C1 segment of cervical spinal cord (tissue), 14 donors: ENCODE measurements at regions not wholly inside any gene's neighbourhood (a gene's known extent, or its start where the extent isn't known, plus 50 kb on each side); places are given as distances from the start of the nearest gene placed in this dataset.

Experiments used
- DNase-seq, 14 donors: peaks; one replicate each; lab custom pipeline; 2025; lab: John Stamatoyannopoulos, UW

GRCh38 chr11:119886667-119887230 is 157.7 kb upstream of the NECTIN1 start:
- no peak for DNase-seq

GRCh38 chr11:119885861-119886567 is 157.0 kb upstream of the NECTIN1 start:
- DNase-seq, result no peak

- no peak for DNase-seq
Observed at GRCh38 chr11:119885067-119885466, 156.1 kb upstream of the NECTIN1 start.

GRCh38 chr11:119882316-119882715 is 153.3 kb upstream of the NECTIN1 start:
- DNase-seq, result no peak

GRCh38 chr11:119880873-119881272 is 151.9 kb upstream of the NECTIN1 start:
- no peak for DNase-seq

GRCh38 chr11:119880143-119880542 is 151.1 kb upstream of the NECTIN1 start:
- DNase-seq, result no peak

GRCh38 chr11:119878990-119879389 is 150.0 kb upstream of the NECTIN1 start:
- peak in 1 of 14 donors; percentile 7 for DNase-seq

- DNase-seq, result no peak
Observed at GRCh38 chr11:119876841-119877240, 147.8 kb upstream of the NECTIN1 start.

- no peak for DNase-seq
Observed at GRCh38 chr11:119875841-119876600, 147.0 kb upstream of the NECTIN1 start.

GRCh38 chr11:119874660-119875238 is 145.7 kb upstream of the NECTIN1 start:
- no peak for DNase-seq

GRCh38 chr11:119873761-119874421 is 144.9 kb upstream of the NECTIN1 start:
- DNase-seq, result no peak

- no peak for DNase-seq
Observed at GRCh38 chr11:119872611-119873310, 143.8 kb upstream of the NECTIN1 start.

GRCh38 chr11:119865661-119866156 is 136.7 kb upstream of the NECTIN1 start:
- no peak for DNase-seq

- no peak for DNase-seq
Observed at GRCh38 chr11:119864836-119865235, 135.8 kb upstream of the NECTIN1 start.

GRCh38 chr11:119863851-119864601 is 135.0 kb upstream of the NECTIN1 start:
- no peak for DNase-seq

- DNase-seq, result no peak
Observed at GRCh38 chr11:119863236-119863635, 134.2 kb upstream of the NECTIN1 start.

- DNase-seq, result no peak
Observed at GRCh38 chr11:119861160-119861559, 132.2 kb upstream of the NECTIN1 start.

- no peak for DNase-seq
Observed at GRCh38 chr11:119860561-119861094, 131.6 kb upstream of the NECTIN1 start.

- DNase-seq, result peak in 1 of 14 donors; percentile 42
Observed at GRCh38 chr11:119859684-119860083, 130.7 kb upstream of the NECTIN1 start.

GRCh38 chr11:119858288-119858687 is 129.3 kb upstream of the NECTIN1 start:
- no peak for DNase-seq
